Hepatocyte (in vitro differentiated cells): ENCODE measurements at regions not wholly inside any gene's neighbourhood (a gene's known extent, or its start where the extent isn't known, plus 50 kb on each side); places are given as distances from the start of the nearest gene placed in this dataset.

Source experiments
- EZH2 ChIP-seq: fragments of 200-600 bp; sonication (generic); IDR thresholded peaks from 2 replicates; pipeline ENCODE4 v1.6.1; 2016; ENCODE audit warnings: antibody characterized with exemption, mild to moderate bottlenecking, borderline replicate concordance
- EZH2phosphoT487 ChIP-seq: fragments of 200-600 bp; sonication (generic); IDR thresholded peaks from one replicate; pipeline ENCODE4 v1.6.1; 2018; ENCODE audit warnings: antibody characterized with exemption, mild to moderate bottlenecking, low read depth, moderate library complexity; ENCODE audit not compliant: unreplicated experiment, severe bottlenecking
- TF ChIP-seq, protein P1 (sequence below): fragments of 200-600 bp; sonication (generic); IDR thresholded peaks from 2 replicates; pipeline ENCODE4 v1.5.1; 2016; ENCODE audit warnings: antibody characterized with exemption, mild to moderate bottlenecking; ENCODE audit not compliant: poor library complexity

DNA sequence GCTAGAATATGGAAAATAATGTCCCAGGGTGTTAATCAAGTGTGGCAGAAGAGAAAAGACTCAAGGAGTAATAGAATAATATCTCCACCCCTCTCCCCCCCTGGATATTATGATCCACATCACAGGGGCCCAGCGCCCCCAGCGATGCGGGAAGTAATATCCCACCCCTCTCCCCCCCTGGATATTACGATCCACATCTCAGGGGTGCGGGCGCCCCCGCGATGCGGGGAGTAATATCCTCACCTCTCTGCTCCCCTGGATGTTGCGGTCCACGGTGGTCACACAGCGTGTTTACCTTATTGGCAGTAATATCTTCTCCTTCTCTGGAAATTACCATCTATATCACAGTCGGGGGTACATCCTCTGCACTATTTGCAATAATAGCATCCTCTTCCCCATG is 97.1 kb upstream of the OSBPL11 start:
- TF ChIP-seq, protein P1, sequence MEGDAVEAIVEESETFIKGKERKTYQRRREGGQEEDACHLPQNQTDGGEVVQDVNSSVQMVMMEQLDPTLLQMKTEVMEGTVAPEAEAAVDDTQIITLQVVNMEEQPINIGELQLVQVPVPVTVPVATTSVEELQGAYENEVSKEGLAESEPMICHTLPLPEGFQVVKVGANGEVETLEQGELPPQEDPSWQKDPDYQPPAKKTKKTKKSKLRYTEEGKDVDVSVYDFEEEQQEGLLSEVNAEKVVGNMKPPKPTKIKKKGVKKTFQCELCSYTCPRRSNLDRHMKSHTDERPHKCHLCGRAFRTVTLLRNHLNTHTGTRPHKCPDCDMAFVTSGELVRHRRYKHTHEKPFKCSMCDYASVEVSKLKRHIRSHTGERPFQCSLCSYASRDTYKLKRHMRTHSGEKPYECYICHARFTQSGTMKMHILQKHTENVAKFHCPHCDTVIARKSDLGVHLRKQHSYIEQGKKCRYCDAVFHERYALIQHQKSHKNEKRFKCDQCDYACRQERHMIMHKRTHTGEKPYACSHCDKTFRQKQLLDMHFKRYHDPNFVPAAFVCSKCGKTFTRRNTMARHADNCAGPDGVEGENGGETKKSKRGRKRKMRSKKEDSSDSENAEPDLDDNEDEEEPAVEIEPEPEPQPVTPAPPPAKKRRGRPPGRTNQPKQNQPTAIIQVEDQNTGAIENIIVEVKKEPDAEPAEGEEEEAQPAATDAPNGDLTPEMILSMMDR: no peak
- TF ChIP-seq EZH2 (no peak), EZH2phosphoT487 (no peak)
